GM12865 (cell line): ENCODE measurements at regions not wholly inside any gene's neighbourhood (a gene's known extent, or its start where the extent isn't known, plus 50 kb on each side); places are given as distances from the start of the nearest gene placed in this dataset.

ENCODE experiments used
- DNase-seq: peaks from one replicate; pipeline ENCODE4 v3.0.0; 2010; ENCODE audit warnings: low read depth
- H3K4me3 ChIP-seq: 2 replicates; pipeline ENCODE4 v1.5.1; 2011; ENCODE audit warnings: mild to moderate bottlenecking, low read depth, low read length, control low read depth
- CTCF ChIP-seq: IDR thresholded peaks from 2 replicates; pipeline ENCODE4 v1.5.1; 2011; ENCODE audit warnings: low read length, control low read depth, low read depth, inconsistent platforms; ENCODE audit not compliant: insufficient read depth; ENCODE audit errors: missing control alignments

- no peak overlapping the region for H3K4me3 ChIP-seq
- no peak for TF ChIP-seq CTCF
- DNase-seq = no peak
These were observed 1059.7 kb upstream of the ACVR2A start for GRCh38 chr2:146785101-146785500.

- no peak overlapping the region for H3K4me3 ChIP-seq
- DNase-seq = no peak
- no peak for TF ChIP-seq CTCF
These were observed 1060.2 kb upstream of the ACVR2A start for GRCh38 chr2:146784602-146785001.

- no peak for DNase-seq
These were observed 1067.6 kb upstream of the ACVR2A start for GRCh38 chr2:146777181-146777580.

GRCh38 chr2:146776596-146776995, 1068.2 kb upstream of the ACVR2A start:
- no peak overlapping the region for H3K4me3 ChIP-seq
- no peak for DNase-seq
- no peak for TF ChIP-seq CTCF

More at GRCh38 chr2:146777181-146777580, 1067.6 kb upstream of the ACVR2A start:
- no peak overlapping the region for H3K4me3 ChIP-seq
- no peak for TF ChIP-seq CTCF

- no peak overlapping the region for H3K4me3 ChIP-seq
- DNase-seq = no peak
- no peak for TF ChIP-seq CTCF
These were observed 1073.3 kb upstream of the ACVR2A start for GRCh38 chr2:146771531-146771930.

- no peak for TF ChIP-seq CTCF
- H3K4me3 ChIP-seq = no peak overlapping the region
- DNase-seq = no peak
These were observed 1080.5 kb upstream of the ACVR2A start for GRCh38 chr2:146764301-146764700.

GRCh38 chr2:146762786-146763185, 1082.0 kb upstream of the ACVR2A start:
- DNase-seq = no peak
- no peak for TF ChIP-seq CTCF
- no peak overlapping the region for H3K4me3 ChIP-seq
